GM18517 (cell line): ENCODE measurements at regions not wholly inside any gene's neighbourhood (a gene's known extent, or its start where the extent isn't known, plus 50 kb on each side); places are given as distances from the start of the nearest gene placed in this dataset.
"Not testable (repeated sequence)": the region's sequence is repeated elsewhere in the genome, so short reads cannot be mapped to it uniquely, and the experiment has no call there.

Experiments
- ATAC-seq: cut with Tn5 transposase; IDR thresholded peaks from one replicate; pipeline ENCODE4 v1.9.1; 2021; ENCODE audit warnings: mild to moderate bottlenecking, moderate library complexity; ENCODE audit not compliant: unreplicated experiment

DNA sequence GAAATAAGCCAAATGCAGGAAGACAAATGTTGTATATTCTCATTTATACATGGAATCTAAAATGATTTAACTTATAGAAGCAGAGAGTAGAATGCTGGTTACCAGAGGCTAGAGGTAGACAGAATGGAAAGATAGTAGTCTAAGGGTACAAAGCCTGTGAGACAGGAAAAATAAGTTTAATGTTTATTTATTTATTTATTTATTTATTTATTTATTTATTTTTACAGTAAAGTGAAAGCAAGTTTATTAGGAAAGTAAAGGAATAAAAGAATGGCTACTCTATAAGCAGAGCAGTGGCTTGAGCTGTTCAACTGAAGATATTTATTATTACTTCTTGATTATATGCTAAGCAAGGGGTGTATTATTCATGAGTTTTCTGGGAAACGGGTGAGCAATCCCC lies 203.2 kb downstream of the LAS1L start:
- ATAC-seq, result no peak

DNA sequence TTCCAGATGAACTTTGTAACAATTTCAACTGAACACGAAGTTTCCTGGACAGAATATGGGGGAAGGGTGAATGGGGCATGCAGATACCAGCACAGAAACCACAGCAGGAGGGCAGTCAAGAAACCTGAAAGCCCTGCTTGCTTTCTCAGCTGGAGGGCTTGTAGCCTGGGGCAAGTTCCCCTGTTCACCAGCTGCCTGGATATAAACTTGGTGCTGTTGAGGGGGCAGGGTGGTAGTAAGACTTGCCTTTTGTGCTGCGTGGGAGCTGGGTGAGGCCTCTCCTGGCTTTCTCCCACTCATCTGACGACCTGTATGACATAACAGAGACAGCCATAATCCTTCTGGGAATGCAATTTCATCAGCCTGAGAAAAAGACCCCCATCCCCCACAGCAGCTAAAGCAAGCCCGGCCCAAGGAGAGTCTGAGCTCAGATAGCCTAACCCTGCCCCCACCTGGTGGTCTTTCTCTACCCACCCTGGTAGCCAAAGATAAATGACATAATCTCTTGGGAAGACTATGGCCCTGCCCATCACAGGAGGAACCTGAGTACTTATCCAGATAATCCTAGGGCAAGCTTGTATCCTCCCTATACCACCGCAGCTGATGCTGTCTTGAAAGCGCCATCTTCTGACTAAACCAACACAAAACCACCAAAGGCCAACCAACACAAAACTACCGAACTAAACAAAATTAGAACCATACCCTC lies 234.3 kb downstream of the LAS1L start:
- no peak for ATAC-seq

DNA sequence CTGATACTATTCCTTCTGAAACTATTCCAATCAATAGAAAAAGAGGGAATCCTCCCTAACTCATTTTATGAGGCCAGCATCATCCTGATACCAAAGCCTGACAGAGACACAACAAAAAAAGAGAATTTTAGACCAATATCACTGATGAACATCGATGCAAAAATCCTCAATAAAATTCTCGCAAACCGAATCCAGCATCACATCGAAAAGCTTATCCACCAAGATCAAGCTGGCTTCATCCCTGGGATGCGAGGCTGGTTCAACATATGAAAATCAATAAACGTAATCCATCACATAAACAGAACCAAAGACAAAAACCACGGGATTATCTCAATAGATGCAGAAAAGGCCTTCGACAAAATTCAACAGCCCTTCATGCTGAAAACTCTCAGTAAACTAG lies 251.7 kb downstream of the LAS1L start:
- not testable (repeated sequence) for ATAC-seq

DNA sequence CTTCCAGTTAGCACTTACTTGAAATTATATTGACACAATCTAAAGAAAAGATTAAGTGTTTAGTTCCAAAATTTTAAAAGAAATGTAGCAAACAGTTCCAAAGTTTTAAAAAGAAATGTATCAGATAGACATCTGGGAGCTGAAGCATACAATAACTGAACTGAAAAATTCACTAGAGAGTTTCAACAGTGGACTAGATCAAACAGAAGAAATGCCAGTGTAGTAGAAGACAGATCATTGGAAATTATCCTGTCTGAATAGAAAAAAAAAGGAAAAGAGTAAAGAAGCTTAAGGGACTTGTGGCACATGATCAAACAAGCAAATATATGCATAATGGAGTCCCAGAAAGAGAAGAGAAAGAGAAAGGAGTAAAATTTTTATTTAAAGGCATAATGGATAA lies 261.4 kb downstream of the LAS1L start:
- ATAC-seq, result no peak

DNA sequence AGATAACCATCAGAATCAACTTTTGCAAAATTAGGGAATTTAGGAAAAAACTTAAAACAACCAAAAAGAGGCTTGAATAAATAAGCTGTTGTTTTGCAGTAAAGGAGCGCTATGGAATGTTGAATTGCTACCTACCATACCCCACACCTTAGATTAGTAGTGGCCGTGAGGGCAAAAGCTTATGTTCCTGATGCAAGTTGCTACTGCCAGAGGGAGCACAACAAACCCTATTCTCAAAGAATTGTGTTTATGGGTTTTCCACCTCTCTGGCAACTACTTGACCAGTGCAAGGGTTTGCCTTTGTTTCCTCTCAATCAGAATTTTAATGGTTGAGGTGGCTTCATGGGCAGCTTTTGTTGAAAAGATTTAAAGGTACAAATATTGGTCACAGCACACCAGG lies 268.1 kb downstream of the LAS1L start:
- no peak for ATAC-seq

DNA sequence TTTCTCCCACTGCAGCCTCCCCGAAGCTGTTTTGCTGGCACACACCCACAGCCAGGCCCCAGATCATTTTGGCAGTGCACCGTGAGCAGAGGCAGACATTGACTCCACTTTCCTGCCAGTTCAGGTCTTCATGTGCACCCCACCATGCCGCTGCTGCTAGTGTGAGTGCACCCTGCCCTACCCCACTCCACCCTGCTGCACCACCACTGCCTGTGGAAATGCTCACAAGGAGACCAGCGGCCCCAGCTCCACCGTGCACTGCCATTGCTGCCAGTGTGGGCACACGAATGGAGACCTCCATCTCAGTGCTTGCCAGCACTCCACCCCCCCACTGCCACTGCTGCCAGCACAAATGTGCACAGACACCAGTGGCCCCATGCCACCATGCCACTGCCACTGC lies 277.6 kb upstream of the ZC4H2 start:
- ATAC-seq, result no peak

DNA sequence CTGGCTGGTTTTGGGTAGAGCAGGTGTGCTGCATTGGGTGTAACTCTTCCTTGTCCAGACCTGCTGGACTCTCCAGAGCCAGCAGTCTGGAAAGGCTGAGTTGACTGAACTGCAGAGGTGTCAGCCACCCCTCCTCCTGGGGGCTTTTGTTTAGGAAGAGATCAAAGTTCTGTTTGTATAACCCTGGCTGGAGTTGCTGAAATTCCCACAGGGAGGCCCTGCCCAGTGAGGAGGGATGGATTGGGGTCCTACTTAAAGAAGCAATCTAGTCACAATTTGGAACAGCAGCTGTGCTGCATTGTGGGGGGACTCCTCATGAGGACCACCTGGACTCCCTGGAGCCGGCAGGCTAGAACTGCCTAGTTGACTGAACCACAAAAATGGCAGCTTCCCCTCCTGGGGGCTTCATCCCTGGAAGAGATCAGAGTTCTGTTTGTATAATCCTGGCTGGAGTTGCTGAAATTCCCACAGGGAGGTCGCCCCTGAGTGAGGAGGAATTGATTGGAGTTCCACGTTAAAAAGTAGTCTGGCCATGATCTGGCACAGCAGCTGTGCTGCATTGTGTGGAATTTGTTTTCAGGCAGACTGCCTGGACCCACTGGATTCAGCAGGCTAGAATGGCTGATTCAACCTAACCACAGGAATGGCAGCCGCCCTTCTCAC lies 264.9 kb upstream of the ZC4H2 start:
- no peak for ATAC-seq

DNA sequence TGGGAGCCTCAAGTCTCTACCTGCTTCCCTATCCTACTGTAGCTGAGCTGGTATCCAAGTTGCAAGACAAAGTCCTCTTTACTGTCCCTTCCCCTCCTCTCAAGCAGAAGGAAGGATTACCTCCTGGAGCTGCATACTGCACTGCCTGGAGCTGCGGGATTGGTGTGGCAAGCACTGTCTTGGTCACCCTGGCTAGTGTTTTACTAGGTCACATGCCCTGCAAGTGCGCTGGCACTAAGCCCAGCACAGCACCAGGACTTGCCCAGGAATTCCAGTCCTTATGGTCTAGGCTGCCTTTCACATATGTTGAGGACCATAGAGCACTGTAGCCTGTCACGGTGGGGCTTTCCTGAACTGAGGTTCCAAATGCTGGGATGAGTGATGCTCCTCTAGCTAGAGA lies 227.3 kb upstream of the ZC4H2 start:
- no peak for ATAC-seq

DNA sequence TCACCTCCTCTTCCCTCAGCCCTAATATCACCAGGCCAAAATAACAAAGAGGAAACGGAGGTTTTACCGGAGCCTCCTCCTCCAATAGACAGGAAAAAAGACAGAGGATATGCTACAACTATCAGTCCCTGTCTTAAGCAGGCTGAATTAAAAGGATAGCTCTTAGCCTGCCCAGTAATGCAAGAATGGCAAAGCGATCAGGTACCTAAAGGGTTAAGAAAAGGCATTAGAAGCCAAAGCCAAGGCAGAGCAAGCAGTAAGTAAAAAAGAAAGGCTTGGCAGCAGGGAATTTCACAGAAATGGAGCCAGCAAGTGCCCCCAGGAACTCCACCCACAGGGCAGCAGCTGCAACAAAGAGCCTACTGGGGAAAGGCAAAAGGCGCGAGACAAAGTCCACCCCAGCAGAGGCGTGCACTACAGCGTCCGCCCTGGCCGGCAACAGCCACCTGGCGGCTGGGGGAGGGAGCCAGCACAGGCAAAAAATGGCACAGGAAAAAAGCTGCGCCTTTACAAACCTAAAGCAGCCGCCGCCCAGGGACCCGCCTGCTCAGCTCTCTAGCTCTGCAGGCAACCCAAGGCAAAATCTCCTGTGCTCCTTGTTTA lies 220.6 kb upstream of the ZC4H2 start:
- no peak for ATAC-seq

DNA sequence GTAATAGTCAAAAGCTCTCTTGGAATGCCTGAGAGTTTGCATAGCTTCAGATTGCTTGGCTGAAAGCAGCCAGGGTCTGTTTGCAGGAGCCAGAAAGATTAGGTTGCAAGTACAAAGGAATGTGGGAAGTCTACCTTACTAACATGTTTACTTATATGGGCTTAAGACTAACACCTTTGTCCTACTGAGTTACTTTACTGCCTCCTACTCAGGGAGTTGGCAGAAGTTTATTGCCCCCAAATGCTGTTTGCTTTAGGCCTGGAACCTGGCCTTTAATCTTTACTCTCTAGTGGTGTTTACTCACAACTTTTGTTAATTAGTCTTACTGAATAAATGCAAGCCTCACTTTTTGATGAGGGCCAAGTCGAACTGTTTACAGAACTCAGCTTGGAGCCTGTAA lies 219.4 kb upstream of the ZC4H2 start:
- ATAC-seq, result no peak

DNA sequence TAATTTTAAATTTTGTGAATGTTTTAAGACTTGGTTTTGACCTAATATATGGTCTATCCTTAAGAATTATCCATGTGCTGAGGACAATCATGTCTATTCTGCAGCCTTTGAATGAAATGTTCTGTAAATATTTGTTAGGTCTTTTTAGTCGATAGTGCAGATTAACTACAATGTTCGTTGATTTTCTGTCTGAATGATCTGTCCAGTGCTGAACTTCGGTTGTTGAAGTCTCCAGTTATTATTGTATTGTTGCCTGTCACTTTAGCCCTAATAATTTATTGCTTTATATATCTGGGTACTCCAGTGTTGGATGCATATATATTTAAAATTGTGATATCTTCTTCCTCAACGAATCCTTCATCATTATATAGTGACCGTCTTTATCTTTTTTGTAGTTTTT lies 218.3 kb upstream of the ZC4H2 start:
- no peak for ATAC-seq

DNA sequence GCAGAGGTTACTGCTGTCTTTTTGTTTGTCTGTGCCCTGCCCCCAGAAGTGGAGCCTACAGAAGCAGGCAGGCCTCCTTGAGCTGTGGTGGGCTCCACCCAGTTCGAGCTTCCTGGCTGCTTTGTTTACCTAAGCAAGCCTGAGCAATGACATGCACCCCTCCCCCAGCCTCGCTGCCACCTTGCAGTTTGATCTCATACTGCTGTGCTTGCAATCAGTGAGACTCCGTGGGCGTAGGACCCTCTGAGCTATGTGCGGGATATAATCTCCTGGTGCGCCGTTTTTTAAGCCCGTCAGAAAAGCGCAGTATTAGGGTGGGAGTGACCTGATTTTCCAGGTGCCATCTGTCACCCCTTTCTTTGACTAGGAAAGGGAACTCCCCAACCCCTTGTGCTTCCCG lies 187.1 kb upstream of the ZC4H2 start:
- ATAC-seq, result not testable (repeated sequence)

DNA sequence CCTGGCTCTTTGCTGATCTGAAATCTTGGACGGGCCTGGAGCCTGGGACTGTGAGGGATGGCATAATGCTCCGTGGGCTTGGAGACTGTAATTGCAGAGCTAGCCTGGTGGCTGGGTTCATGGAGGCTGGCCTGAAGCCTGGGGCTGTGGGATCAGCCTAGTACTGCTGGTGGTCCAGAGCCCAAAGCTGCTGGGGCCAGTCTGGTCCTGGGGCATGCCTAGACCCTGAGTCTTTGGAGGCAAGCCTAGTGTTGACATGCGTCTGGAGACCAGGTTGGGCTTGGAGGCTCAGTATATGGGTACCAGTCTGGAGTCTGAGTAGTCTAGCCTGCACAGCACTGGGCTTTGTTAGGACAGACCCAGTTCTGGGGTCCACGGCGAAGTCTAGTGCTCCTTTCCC lies 172.0 kb upstream of the ZC4H2 start:
- no peak for ATAC-seq

DNA sequence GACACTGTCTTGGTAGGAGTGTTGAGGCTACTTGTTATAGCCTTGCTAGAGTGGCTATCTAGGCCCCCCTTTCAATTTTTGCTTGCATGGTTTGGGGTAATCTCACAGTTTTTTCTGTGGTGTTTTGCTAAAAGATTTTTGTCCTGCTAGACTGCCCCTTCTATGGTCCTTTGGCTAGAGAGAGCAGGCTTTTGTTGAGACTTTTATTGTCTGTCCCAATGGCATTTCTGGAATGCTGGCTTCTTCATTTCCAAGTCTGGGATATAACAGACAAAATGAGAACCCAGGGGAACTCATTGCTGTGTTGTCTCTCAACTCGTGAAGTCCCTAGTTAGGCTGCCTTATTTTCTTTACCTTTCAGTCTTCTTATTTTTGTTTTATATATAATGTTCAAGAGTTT lies 160.2 kb upstream of the ZC4H2 start:
- no peak for ATAC-seq

DNA sequence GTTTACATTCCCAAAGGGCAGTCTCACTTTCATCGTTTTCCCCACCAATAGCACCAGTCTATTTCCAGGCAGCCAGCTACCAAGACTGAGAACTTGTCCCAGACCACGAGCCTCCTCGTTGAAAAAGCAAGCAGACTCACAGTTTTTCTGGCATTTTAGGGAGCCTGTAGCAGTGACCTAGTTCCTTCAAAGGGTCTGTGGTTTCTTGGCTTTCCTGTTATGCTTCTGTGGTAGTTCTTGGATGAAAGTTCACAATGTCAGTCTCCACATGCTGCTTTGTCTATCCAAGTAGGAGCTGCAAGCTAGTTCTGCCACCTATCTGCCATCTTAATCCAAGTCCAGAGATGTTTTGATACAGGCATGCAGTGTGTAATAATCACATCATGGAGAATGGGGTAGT lies 151.6 kb upstream of the ZC4H2 start:
- ATAC-seq, result no peak

DNA sequence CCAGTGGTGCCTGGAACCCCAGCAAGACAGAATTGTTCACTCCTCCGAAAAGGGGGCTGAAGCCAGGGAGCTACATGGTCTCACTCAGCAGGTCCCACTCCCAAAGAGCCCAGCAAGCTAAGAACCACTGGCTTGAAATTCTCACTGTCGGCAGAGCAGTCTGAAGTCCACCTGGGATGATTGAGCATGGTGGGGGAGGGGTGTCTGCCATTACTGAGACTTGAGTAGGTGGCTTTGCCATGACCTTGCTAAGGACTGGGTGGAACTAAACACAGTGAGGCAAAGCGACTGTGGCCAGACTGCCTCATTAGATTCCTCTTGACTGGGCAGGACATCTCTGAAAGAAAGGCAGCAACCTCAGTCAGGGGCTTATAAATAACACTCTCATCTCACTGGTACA lies 122.6 kb upstream of the ZC4H2 start:
- no peak for ATAC-seq

DNA sequence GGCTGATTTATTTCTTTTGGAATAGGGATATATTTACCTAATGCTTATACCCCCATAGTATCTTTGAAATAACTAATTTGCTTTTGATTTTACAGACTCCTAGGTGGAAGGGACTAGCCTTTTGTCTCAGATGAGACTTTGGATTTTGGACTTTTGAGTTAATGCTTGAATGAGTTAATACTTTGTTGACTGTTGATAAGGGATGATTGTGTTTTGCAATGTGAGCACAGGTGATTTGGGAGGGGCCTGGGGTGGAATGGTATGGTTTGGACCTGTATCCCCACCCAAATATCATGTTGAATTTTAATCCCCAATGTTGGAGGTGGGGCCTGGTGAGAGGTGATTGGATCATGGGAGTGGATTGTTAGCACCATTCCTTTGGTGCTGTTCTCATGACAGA lies 117.4 kb upstream of the ZC4H2 start:
- ATAC-seq, result no peak

DNA sequence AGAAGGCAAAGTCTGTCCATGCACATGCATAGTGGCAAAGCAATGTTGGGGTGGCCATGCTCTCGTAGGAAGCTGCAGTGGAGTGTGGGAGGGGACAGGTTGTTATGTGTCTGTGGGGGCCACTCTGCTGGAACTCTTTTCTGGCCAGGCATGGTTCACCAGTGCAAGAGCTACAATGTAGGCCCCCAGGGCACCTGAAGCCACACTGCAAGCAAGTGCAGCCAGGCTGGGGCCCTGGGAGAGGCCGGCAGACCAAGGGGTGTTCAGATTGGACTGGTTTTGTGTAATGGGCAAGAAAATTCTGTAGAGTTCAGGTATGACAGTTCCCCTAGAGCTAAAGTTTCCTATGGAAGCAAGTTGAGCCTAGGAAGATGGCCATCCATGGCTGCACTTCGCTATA lies 97.0 kb upstream of the ZC4H2 start:
- ATAC-seq, result no peak

DNA sequence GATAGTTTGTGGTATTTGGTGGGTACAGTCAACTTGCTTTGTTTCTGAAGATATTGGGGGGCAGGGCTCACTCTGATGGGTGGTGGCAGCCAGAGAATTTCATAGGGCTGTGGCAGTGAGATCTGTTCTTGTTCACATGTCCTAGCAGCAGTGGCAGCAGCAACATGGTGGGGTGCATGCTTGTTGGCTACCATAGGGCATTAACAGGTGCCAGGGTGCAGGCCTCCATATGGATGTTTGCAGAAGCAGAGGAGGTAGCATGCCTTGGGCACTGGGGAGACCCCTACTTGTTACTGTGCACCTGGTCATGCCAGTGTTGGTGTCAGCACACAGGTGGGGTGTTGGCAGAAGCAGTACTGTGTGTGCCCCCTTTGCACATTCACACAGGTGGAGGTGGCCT lies 96.3 kb upstream of the ZC4H2 start:
- ATAC-seq, result no peak

DNA sequence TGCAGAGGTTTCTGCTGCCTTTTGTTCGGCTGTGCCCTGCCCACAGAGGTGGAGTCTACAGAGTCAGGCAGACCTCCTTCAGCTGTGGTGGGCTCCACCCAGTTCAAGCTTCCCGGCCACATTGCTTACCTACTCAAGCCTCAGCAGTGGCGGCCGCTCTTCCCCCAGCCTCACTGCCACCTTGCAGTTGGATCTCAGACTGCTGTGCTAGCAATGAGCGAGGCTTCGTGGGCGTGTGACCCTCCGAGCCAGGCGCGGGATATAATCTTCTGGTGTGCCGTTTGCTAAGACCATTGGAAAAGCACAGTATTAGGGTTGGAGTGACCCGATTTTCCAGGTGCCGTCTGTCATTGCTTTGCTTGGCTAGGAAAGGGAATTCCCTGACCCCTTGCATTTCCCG lies 82.4 kb upstream of the ZC4H2 start:
- ATAC-seq, result not testable (repeated sequence)

DNA sequence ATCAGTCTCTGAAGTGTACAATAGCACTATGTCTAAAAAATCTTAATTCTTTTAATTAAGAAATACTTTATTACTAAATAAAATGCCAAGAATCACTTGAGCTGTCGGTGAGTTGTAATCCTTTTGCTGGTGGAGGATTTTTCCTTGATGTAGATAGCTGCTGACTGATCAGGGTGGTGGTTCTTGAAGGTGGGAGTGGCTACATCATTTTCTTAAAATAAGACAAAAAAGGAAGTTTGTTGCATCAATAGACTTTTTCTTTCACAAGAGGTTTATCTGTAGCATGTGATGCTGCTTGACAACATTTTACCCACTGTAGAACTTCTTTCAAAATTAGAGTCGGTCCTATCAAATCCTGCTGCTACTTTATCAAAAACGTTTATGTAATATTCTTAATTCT lies 68.8 kb upstream of the ZC4H2 start:
- no peak for ATAC-seq

DNA sequence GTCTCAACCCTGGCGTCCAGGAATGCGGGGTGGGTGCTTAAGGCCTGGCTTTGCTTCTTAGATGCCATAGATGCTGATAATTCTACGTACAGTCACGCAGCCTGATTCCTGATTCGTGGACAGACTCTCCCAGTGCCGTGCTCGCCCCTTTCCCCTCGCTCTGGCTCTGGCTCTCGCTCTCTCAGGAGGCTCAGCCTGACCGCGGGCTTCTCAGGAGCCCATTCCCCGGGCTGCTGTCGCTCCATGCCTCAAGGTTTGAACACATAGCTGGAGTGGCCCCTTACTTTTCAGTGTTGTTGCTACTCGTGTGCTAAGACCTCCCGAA lies 59.2 kb upstream of the ZC4H2 start:
- ATAC-seq, result peak; percentile 42
